Astrocyte (in vitro differentiated cells and primary cell): ENCODE measurements at regions not wholly inside any gene's neighbourhood (a gene's known extent, or its start where the extent isn't known, plus 50 kb on each side); places are given as distances from the start of the nearest gene placed in this dataset.

Experiments used
- DNase-seq: peaks from one replicate; pipeline ENCODE4 v3.0.0-alpha.2; 2010; ENCODE audit warnings: low read depth
- FAIRE-seq: peaks from 2 replicates; lab custom pipeline; 2011; peaks lifted over from hg19 to GRCh38; lab: Jason Lieb, UNC
- H2AFZ ChIP-seq: 2 replicates; pipeline ENCODE4 v1.6.0; 2012; ENCODE audit warnings: low read depth, low read length, inconsistent platforms
- H3K27ac ChIP-seq: 2 replicates; pipeline ENCODE4 v1.5.1; 2011; ENCODE audit warnings: low read depth, low read length, inconsistent platforms
- H3K27me3 ChIP-seq: 2 replicates; pipeline ENCODE4 v1.6.0; 2011; ENCODE audit warnings: low read length, inconsistent platforms; ENCODE audit not compliant: insufficient read depth
- H3K36me3 ChIP-seq: 2 replicates; pipeline ENCODE4 v1.5.1; 2011; ENCODE audit warnings: low read length, inconsistent platforms; ENCODE audit not compliant: insufficient read depth
- H3K4me1 ChIP-seq: 2 replicates; pipeline ENCODE4 v1.5.1; 2011; ENCODE audit warnings: low read length, inconsistent platforms; ENCODE audit not compliant: insufficient read depth
- H3K4me2 ChIP-seq: 2 replicates; pipeline ENCODE4 v1.6.0; 2012; ENCODE audit warnings: low read length, inconsistent platforms
- H3K4me3 ChIP-seq: 2 replicates; pipeline ENCODE4 v1.5.1; 2011; ENCODE audit warnings: low read depth, mild to moderate bottlenecking, low read length, inconsistent platforms; ENCODE audit not compliant: insufficient read depth
- H3K79me2 ChIP-seq: 2 replicates; pipeline ENCODE4 v1.6.0; 2012; ENCODE audit warnings: mild to moderate bottlenecking, low read length, inconsistent platforms; ENCODE audit not compliant: insufficient read depth
- H3K9ac ChIP-seq: 2 replicates; pipeline ENCODE4 v1.6.0; 2012; ENCODE audit warnings: mild to moderate bottlenecking, low read length, inconsistent platforms
- H3K9me3 ChIP-seq: 2 replicates; pipeline ENCODE4 v1.5.1; 2012; ENCODE audit warnings: low read depth, mild to moderate bottlenecking, low read length, inconsistent platforms; ENCODE audit not compliant: insufficient read depth
- H4K20me1 ChIP-seq: 2 replicates; pipeline ENCODE4 v1.6.0; 2012; ENCODE audit warnings: low read length, inconsistent platforms; ENCODE audit not compliant: insufficient read depth
- H3K27ac Mint-ChIP-seq: one replicate; pipeline ENCODE4 v1.8.0; 2021; ENCODE audit warnings: mild to moderate bottlenecking, mixed read lengths; ENCODE audit not compliant: unreplicated experiment
- H3K27me3 Mint-ChIP-seq: one replicate; pipeline ENCODE4 v1.8.0; 2021; ENCODE audit warnings: low read depth, mixed read lengths; ENCODE audit not compliant: unreplicated experiment
- H3K36me3 Mint-ChIP-seq: one replicate; pipeline ENCODE4 v1.8.0; 2021; ENCODE audit warnings: low read depth, mixed read lengths; ENCODE audit not compliant: unreplicated experiment
- H3K4me1 Mint-ChIP-seq: one replicate; pipeline ENCODE4 v1.8.0; 2021; ENCODE audit warnings: low read depth, mixed read lengths; ENCODE audit not compliant: unreplicated experiment
- H3K4me3 Mint-ChIP-seq: one replicate; pipeline ENCODE4 v1.8.0; 2021; ENCODE audit warnings: mild to moderate bottlenecking, moderate library complexity, mixed read lengths; ENCODE audit not compliant: unreplicated experiment
- H3K9me3 Mint-ChIP-seq: one replicate; pipeline ENCODE4 v1.8.0; 2021; ENCODE audit warnings: mild to moderate bottlenecking, mixed read lengths; ENCODE audit not compliant: unreplicated experiment
- CTCF ChIP-seq: IDR thresholded peaks from 2 replicates; pipeline ENCODE4 v1.5.1; 2011; ENCODE audit warnings: low read depth, mild to moderate bottlenecking, inconsistent platforms, low read length, moderate library complexity; ENCODE audit not compliant: insufficient read depth
- EZH2 ChIP-seq: IDR thresholded peaks from 2 replicates; pipeline ENCODE4 v1.6.1; 2012; ENCODE audit warnings: mild to moderate bottlenecking, low read length, inconsistent platforms; ENCODE audit not compliant: insufficient read depth

GRCh38 chr10:130329792-130330191 lies 193.6 kb downstream of the GLRX3 start:
- no peak for FAIRE-seq
- peaks cover 19% of the 10 kb centered on the region for H3K9me3 Mint-ChIP-seq
- H3K79me2 ChIP-seq, result no peaks in the 10 kb centered on the region

GRCh38 chr10:130333185-130333584 lies 197.0 kb downstream of the GLRX3 start:
- Histone ChIP-seq H3K9me3 (peaks cover 10% of the 10 kb centered on the region), H3K27me3 (no peaks in the 10 kb centered on the region), H3K4me1 (no peaks in the 10 kb centered on the region), H3K36me3 (no peaks in the 10 kb centered on the region), H3K4me2 (no peak overlapping the region), H3K9ac (no peak overlapping the region), H3K4me3 (no peak overlapping the region), H3K27ac (no peak overlapping the region), H3K79me2 (no peaks in the 10 kb centered on the region), H2AFZ (no peak overlapping the region), H4K20me1 (no peaks in the 10 kb centered on the region)
- Mint-ChIP-seq H3K27ac (no peak overlapping the region), H3K4me1 (no peaks in the 10 kb centered on the region), H3K27me3 (no peaks in the 10 kb centered on the region), H3K4me3 (no peak overlapping the region), H3K36me3 (no peaks in the 10 kb centered on the region), H3K9me3 (peaks cover 31% of the 10 kb centered on the region)
- TF ChIP-seq CTCF (no peak), EZH2 (no peak)
- no peak for FAIRE-seq
- DNase-seq, result no peak

More at GRCh38 chr10:130329792-130330191, 193.6 kb downstream of the GLRX3 start:
- Mint-ChIP-seq H3K27me3 (no peaks in the 10 kb centered on the region), H3K4me1 (no peaks in the 10 kb centered on the region), H3K27ac (no peak overlapping the region), H3K36me3 (no peaks in the 10 kb centered on the region), H3K4me3 (no peak overlapping the region)
- no peak overlapping the region for H2AFZ ChIP-seq
- H4K20me1 ChIP-seq, result no peaks in the 10 kb centered on the region
- DNase-seq, result no peak
- no peaks in the 10 kb centered on the region for H3K4me1 ChIP-seq
- peaks cover 12% of the 10 kb centered on the region for H3K9me3 ChIP-seq
- no peaks in the 10 kb centered on the region for H3K36me3 ChIP-seq
- H3K4me3 ChIP-seq, result no peak overlapping the region
- H3K27me3 ChIP-seq, result no peaks in the 10 kb centered on the region
- H3K9ac ChIP-seq, result no peak overlapping the region
- no peak for TF ChIP-seq CTCF
- no peak for TF ChIP-seq EZH2
- H3K27ac ChIP-seq, result no peak overlapping the region
- no peak overlapping the region for H3K4me2 ChIP-seq

- H3K27me3 ChIP-seq, result no peaks in the 10 kb centered on the region
- H3K9ac ChIP-seq, result no peak overlapping the region
- H3K4me3 ChIP-seq, result no peak overlapping the region
- Mint-ChIP-seq H3K36me3 (no peaks in the 10 kb centered on the region), H3K27me3 (no peaks in the 10 kb centered on the region), H3K27ac (no peak overlapping the region), H3K9me3 (peaks cover 28% of the 10 kb centered on the region), H3K4me1 (no peaks in the 10 kb centered on the region), H3K4me3 (no peak overlapping the region)
- no peak for DNase-seq
- H3K27ac ChIP-seq, result no peak overlapping the region
- TF ChIP-seq EZH2, result no peak
- no peak for TF ChIP-seq CTCF
- H3K79me2 ChIP-seq, result no peaks in the 10 kb centered on the region
- H3K36me3 ChIP-seq, result no peaks in the 10 kb centered on the region
- no peaks in the 10 kb centered on the region for H3K4me1 ChIP-seq
- H4K20me1 ChIP-seq, result no peaks in the 10 kb centered on the region
- H3K4me2 ChIP-seq, result no peak overlapping the region
- H3K9me3 ChIP-seq, result peaks cover 10% of the 10 kb centered on the region
- H2AFZ ChIP-seq, result no peak overlapping the region
- no peak for FAIRE-seq
Measured at GRCh38 chr10:130335336-130335735, 199.1 kb downstream of the GLRX3 start.
